Vagina (tissue), 2 donors: ENCODE measurements at regions not wholly inside any gene's neighbourhood (a gene's known extent, or its start where the extent isn't known, plus 50 kb on each side); places are given as distances from the start of the nearest gene placed in this dataset.

ENCODE experiments used
- DNase-seq, 2 donors: peaks; one replicate each; pipeline ENCODE4 v3.0.0-alpha.2; 2017; ENCODE audit errors: extremely low spot score in 2 of 2
- H3K27ac ChIP-seq: fragments of 200-600 bp; sonication (generic); one replicate; pipeline ENCODE4 v1.5.1; 2019
- H3K27me3 ChIP-seq: fragments of 200-600 bp; sonication (generic); one replicate; pipeline ENCODE4 v1.5.1; 2019
- H3K36me3 ChIP-seq, 2 donors: fragments of 200-600 bp; sonication (generic); one replicate each; pipeline ENCODE4 v1.5.1; 2017 to 2019
- H3K4me1 ChIP-seq: fragments of 200-600 bp; sonication (generic); one replicate; pipeline ENCODE4 v1.5.1; 2019
- H3K4me3 ChIP-seq, 2 donors: fragments of 200-600 bp; sonication (generic); 1 replicate in 1 of 2; 2 replicates in 1 of 2; pipeline ENCODE4 v1.5.1; 2016 to 2019
- H3K9me3 ChIP-seq: fragments of 200-600 bp; sonication (generic); one replicate; pipeline ENCODE4 v1.5.1; 2019
- CTCF ChIP-seq, 3 experiments: fragments of 450-650 bp in 2 of 3; fragments of 200-600 bp in 1 of 3; sonication (generic) in 1 of 3; IDR thresholded peaks; one replicate each; pipeline ENCODE4 v1.5.1; 2017 to 2019; ENCODE audit warnings: antibody characterized with exemption in 3 of 3, mild to moderate bottlenecking in 2 of 3, moderate library complexity in 2 of 3
- POLR2A ChIP-seq, 2 donors: fragments of 450-650 bp; IDR thresholded peaks; one replicate each; pipeline ENCODE4 v1.6.1; 2017; ENCODE audit warnings: antibody characterized with exemption in 2 of 2, mild to moderate bottlenecking in 2 of 2, moderate library complexity in 2 of 2
- POLR2AphosphoS5 ChIP-seq, 2 donors: sonication (generic); formaldehyde crosslinking; IDR thresholded peaks; one replicate each; pipeline ENCODE4 v1.9.0; 2017; ENCODE audit warnings: antibody characterized with exemption in 2 of 2, mild to moderate bottlenecking in 2 of 2, low read depth in 1 of 2; ENCODE audit not compliant: insufficient read depth in 1 of 2
- intact Hi-C: fragments of 100-400 bp; cut with DNase I; formaldehyde crosslinking; loops from one replicate; pipeline ENCODE4 v1.15.1; 2023

- DNase-seq: no peak
- intact Hi-C loops: no loop called here
- H3K27me3 ChIP-seq: no peaks in the 10 kb centered on the region
- TF ChIP-seq POLR2A (IDR thresholded peaks at IDR 0.05) (no peak), POLR2AphosphoS5 (IDR thresholded peaks at IDR 0.05; ENCODE audit: insufficient read depth in 1 of 2, low read depth in 1 of 2) (no peak), CTCF (IDR thresholded peaks at IDR 0.05) (no peak)
- H3K27ac ChIP-seq: no peak overlapping the region
- H3K9me3 ChIP-seq: no peaks in the 10 kb centered on the region
- H3K4me3 ChIP-seq: no peak overlapping the region
- H3K4me1 ChIP-seq: no peaks in the 10 kb centered on the region
- no peaks in the 10 kb centered on the region for H3K36me3 ChIP-seq
These were observed 446.5 kb downstream of the BCL11A start for GRCh38 chr2:60106836-60107529.

- H3K27me3 ChIP-seq: no peaks in the 10 kb centered on the region
- no peaks in the 10 kb centered on the region for H3K9me3 ChIP-seq
- no peak overlapping the region for H3K4me3 ChIP-seq
- TF ChIP-seq CTCF (IDR thresholded peaks at IDR 0.05) (no peak), POLR2A (IDR thresholded peaks at IDR 0.05) (no peak), POLR2AphosphoS5 (IDR thresholded peaks at IDR 0.05; ENCODE audit: insufficient read depth in 1 of 2, low read depth in 1 of 2) (no peak)
- intact Hi-C loops: no loop called here
- DNase-seq: no peak
- no peak overlapping the region for H3K27ac ChIP-seq
- no peaks in the 10 kb centered on the region for H3K36me3 ChIP-seq
- H3K4me1 ChIP-seq: no peaks in the 10 kb centered on the region
These were observed 447.5 kb downstream of the BCL11A start for GRCh38 chr2:60105906-60106305.

- DNase-seq: no peak
- intact Hi-C loops: no loop called here
- Histone ChIP-seq H3K4me1 (no peaks in the 10 kb centered on the region), H3K27me3 (no peaks in the 10 kb centered on the region), H3K4me3 (no peak overlapping the region), H3K36me3 (no peaks in the 10 kb centered on the region), H3K9me3 (no peaks in the 10 kb centered on the region), H3K27ac (no peak overlapping the region)
- TF ChIP-seq POLR2AphosphoS5 (IDR thresholded peaks at IDR 0.05; ENCODE audit: insufficient read depth in 1 of 2, low read depth in 1 of 2) (no peak), CTCF (IDR thresholded peaks at IDR 0.05) (no peak), POLR2A (IDR thresholded peaks at IDR 0.05) (no peak)
These were observed 448.6 kb downstream of the BCL11A start for GRCh38 chr2:60104514-60105505.

GRCh38 chr2:60100034-60100433 is 453.4 kb downstream of the BCL11A start:
- H3K27ac ChIP-seq: no peak overlapping the region

More at GRCh38 chr2:60100034-60100433, 453.4 kb downstream of the BCL11A start:
- intact Hi-C loops: no loop called here
- Histone ChIP-seq H3K4me3 (no peak overlapping the region), H3K27me3 (no peaks in the 10 kb centered on the region), H3K9me3 (no peaks in the 10 kb centered on the region), H3K4me1 (no peaks in the 10 kb centered on the region), H3K36me3 (no peaks in the 10 kb centered on the region)
- DNase-seq: no peak
- TF ChIP-seq CTCF (IDR thresholded peaks at IDR 0.05) (no peak), POLR2A (IDR thresholded peaks at IDR 0.05) (no peak), POLR2AphosphoS5 (IDR thresholded peaks at IDR 0.05; ENCODE audit: insufficient read depth in 1 of 2, low read depth in 1 of 2) (no peak)
